SK-N-SH (cell line): ENCODE measurements at regions not wholly inside any gene's neighbourhood (a gene's known extent, or its start where the extent isn't known, plus 50 kb on each side); places are given as distances from the start of the nearest gene placed in this dataset.
A peak's percentile ranks its signal among the peaks of the same experiment; 100 is the strongest.

Experiments
- CTCF ChIA-PET: fragments of 300-600, 350-600 bp; formaldehyde crosslinking; extraction: SDS; loops from one replicate; lab custom pipeline; 2021; lab: Yijun Ruan, JAX
- POLR2A ChIA-PET: fragments of 350-600 bp; sonication (Branson Sonifier 250); formaldehyde crosslinking; extraction: SDS; loops from one replicate; lab custom pipeline; 2020; ENCODE audit warnings: antibody characterized with exemption, inconsistent platforms; lab: Yijun Ruan, JAX
- DNase-seq: peaks from one replicate; pipeline ENCODE4 v3.0.0; 2012
- H2AFZ ChIP-seq: fragments of 200-600 bp; sonication (generic); 2 replicates; pipeline ENCODE4 v1.8.1; 2016; ENCODE audit warnings: antibody characterized with exemption, mild to moderate bottlenecking, low read depth
- H3F3A ChIP-seq: fragments of 200-600 bp; sonication (generic); replicated peaks from 2 replicates; pipeline ENCODE3; 2016; ENCODE audit warnings: antibody characterized with exemption, mild to moderate bottlenecking; ENCODE audit not compliant: insufficient read depth
- H3K27ac ChIP-seq, 2 experiments: fragments of 200-500 bp in 1 of 2; fragments of 200-600 bp in 1 of 2; sonication (Bioruptor generic) in 1 of 2; sonication (generic), shearing (Covaris generic) in 1 of 2; 2 replicates each; pipeline versions ENCODE4 v1.5.1 to v1.6.1; 2014 to 2016; ENCODE audit warnings: low read depth in 2 of 2, inconsistent platforms in 1 of 2, low read length in 1 of 2, mild to moderate bottlenecking in 1 of 2, mixed read lengths in 1 of 2
- H3K27me3 ChIP-seq: fragments of 200-600 bp; sonication (generic), shearing (Covaris generic); 2 replicates; pipeline ENCODE4 v1.6.1; 2016; ENCODE audit warnings: mixed run types; ENCODE audit not compliant: insufficient read depth
- H3K36me3 ChIP-seq, 2 experiments: fragments of 200-500 bp in 1 of 2; fragments of 200-600 bp in 1 of 2; sonication (Bioruptor generic) in 1 of 2; sonication (generic) in 1 of 2; replicated peaks in 1 of 2; 2 replicates each; pipeline versions ENCODE3 to v1.5.1; 2014 to 2016; ENCODE audit warnings: low read length in 1 of 2, mild to moderate bottlenecking in 1 of 2; ENCODE audit not compliant: insufficient read depth in 2 of 2, control insufficient read depth in 1 of 2
- H3K4me1 ChIP-seq, 2 experiments: fragments of 200-500 bp in 1 of 2; fragments of 200-600 bp in 1 of 2; sonication (Bioruptor generic) in 1 of 2; sonication (generic), shearing (Covaris generic) in 1 of 2; 2 replicates each; pipeline versions ENCODE4 v1.5.1 to v1.6.1; 2014 to 2016; ENCODE audit warnings: low read depth in 1 of 2, low read length in 1 of 2, mixed run types in 1 of 2; ENCODE audit not compliant: insufficient read depth in 2 of 2, control insufficient read depth in 1 of 2
- H3K4me2 ChIP-seq: fragments of 200-600 bp; sonication (generic), shearing (Covaris generic); 2 replicates; pipeline ENCODE4 v1.6.1; 2017; ENCODE audit warnings: mixed run types
- H3K4me3 ChIP-seq, 2 experiments: fragments of 200-500 bp in 1 of 2; fragments of 200-600 bp in 1 of 2; sonication (Bioruptor generic) in 1 of 2; sonication (generic), shearing (Covaris generic) in 1 of 2; 2 replicates each; pipeline versions ENCODE4 v1.5.1 to v1.8.1; 2014 to 2016; ENCODE audit warnings: low read depth in 2 of 2, inconsistent platforms in 1 of 2, low read length in 1 of 2, mild to moderate bottlenecking in 1 of 2, mixed read lengths in 1 of 2, moderate library complexity in 1 of 2
- H3K79me2 ChIP-seq: fragments of 200-600 bp; sonication (generic); 2 replicates; pipeline ENCODE4 v1.8.1; 2017; ENCODE audit warnings: mild to moderate bottlenecking; ENCODE audit not compliant: insufficient read depth
- H3K9ac ChIP-seq: fragments of 200-600 bp; sonication (generic); 2 replicates; pipeline ENCODE4 v1.6.1; 2017; ENCODE audit warnings: mixed run types
- H3K9me2 ChIP-seq: fragments of 200-600 bp; sonication (generic); 2 replicates; pipeline ENCODE4 v1.6.1; 2017; ENCODE audit warnings: mixed run types
- H3K9me3 ChIP-seq: fragments of 200-600 bp; sonication (generic); 2 replicates; pipeline ENCODE4 v1.6.1; 2017; ENCODE audit warnings: mixed run types, mild to moderate bottlenecking, moderate library complexity
- H4K20me1 ChIP-seq: fragments of 200-600 bp; sonication (generic); 2 replicates; pipeline ENCODE4 v1.6.1; 2017; ENCODE audit warnings: mild to moderate bottlenecking, mixed run types; ENCODE audit not compliant: insufficient read depth
- CTCF ChIP-seq: fragments of 200-600 bp; sonication (generic); IDR thresholded peaks from 2 replicates; pipeline ENCODE4 v1.6.1; 2017; ENCODE audit warnings: antibody characterized with exemption, mild to moderate bottlenecking, moderate library complexity
- ELF1 ChIP-seq: IDR thresholded peaks from 2 replicates; pipeline ENCODE4 v1.4.0; 2012
- EZH2phosphoT487 ChIP-seq: fragments of 200-600 bp; sonication (generic); IDR thresholded peaks from 2 replicates; pipeline ENCODE4 v1.6.1; 2017; ENCODE audit warnings: low read depth, mixed run types, mild to moderate bottlenecking, antibody characterized with exemption, moderate library complexity, borderline replicate concordance
- FOSL2 ChIP-seq: IDR thresholded peaks from 2 replicates; pipeline ENCODE4 v1.4.0; 2012; ENCODE audit warnings: low read depth, mild to moderate bottlenecking, moderate library complexity, borderline replicate concordance
- FOXJ3 ChIP-seq: sonication (generic); formaldehyde crosslinking; IDR thresholded peaks from 2 replicates; pipeline ENCODE4 v1.5.1; 2020; ENCODE audit warnings: mild to moderate bottlenecking, missing genetic modification reagents
- FOXM1 ChIP-seq: IDR thresholded peaks from 2 replicates; pipeline ENCODE4 v1.4.0; 2012; ENCODE audit warnings: low read depth, mild to moderate bottlenecking
- MAX ChIP-seq: IDR thresholded peaks from 2 replicates; pipeline ENCODE4 v1.4.0; 2012; ENCODE audit warnings: low read depth
- MEF2A ChIP-seq: IDR thresholded peaks from 2 replicates; pipeline ENCODE4 v1.4.0; 2012; ENCODE audit warnings: low read depth, borderline replicate concordance
- MXI1 ChIP-seq: IDR thresholded peaks from 2 replicates; pipeline ENCODE4 v1.6.1; 2012; ENCODE audit warnings: mild to moderate bottlenecking, low read depth, low read length, improper control_type of control experiment
- POLR2AphosphoS5 ChIP-seq: IDR thresholded peaks from 2 replicates; pipeline ENCODE4 v1.6.1; 2012; ENCODE audit warnings: low read depth, low read length
- RCOR1 ChIP-seq: fragments of 150-350 bp; IDR thresholded peaks from 2 replicates; pipeline ENCODE4 v1.6.1; 2017; ENCODE audit warnings: antibody characterized with exemption, low read length
- RFX5 ChIP-seq: IDR thresholded peaks from 2 replicates; pipeline ENCODE4 v1.6.1; 2012; ENCODE audit warnings: mild to moderate bottlenecking, improper control_type of control experiment, low read length
- RXRA ChIP-seq: IDR thresholded peaks from 2 replicates; pipeline ENCODE4 v1.4.0; 2012; ENCODE audit warnings: low read depth, mild to moderate bottlenecking, borderline replicate concordance
- SMC3 ChIP-seq: IDR thresholded peaks from 2 replicates; pipeline ENCODE4 v1.6.1; 2012; ENCODE audit warnings: low read depth, low read length, improper control_type of control experiment
- TAF1 ChIP-seq: IDR thresholded peaks from 2 replicates; pipeline ENCODE4 v1.6.1; 2012; ENCODE audit warnings: low read depth, mild to moderate bottlenecking, low read length, moderate library complexity, borderline replicate concordance
- USF1 ChIP-seq: IDR thresholded peaks from 2 replicates; pipeline ENCODE4 v1.4.0; 2012; ENCODE audit warnings: low read depth, borderline replicate concordance
- YY1 ChIP-seq: IDR thresholded peaks from 2 replicates; pipeline ENCODE4 v1.4.0; 2012; ENCODE audit warnings: low read depth, mild to moderate bottlenecking
- WGBS: methylation state at CpG from one replicate; pipeline ENCODE4 v1.1.6; 2017; ENCODE audit warnings: low lambda C conversion rate; 5-methylcytosine and 5-hydroxymethylcytosine counted together
- TF ChIP-seq, protein P1 (sequence below): IDR thresholded peaks from 2 replicates; pipeline ENCODE4 v1.6.1; 2012; ENCODE audit warnings: mild to moderate bottlenecking, low read depth, low read length, moderate library complexity
- TF ChIP-seq, protein P2 (sequence below): fragments of 150-350 bp; IDR thresholded peaks from 2 replicates; pipeline ENCODE4 v1.6.1; 2017; ENCODE audit warnings: antibody characterized with exemption, low read length, low read depth, borderline replicate concordance

DNA sequence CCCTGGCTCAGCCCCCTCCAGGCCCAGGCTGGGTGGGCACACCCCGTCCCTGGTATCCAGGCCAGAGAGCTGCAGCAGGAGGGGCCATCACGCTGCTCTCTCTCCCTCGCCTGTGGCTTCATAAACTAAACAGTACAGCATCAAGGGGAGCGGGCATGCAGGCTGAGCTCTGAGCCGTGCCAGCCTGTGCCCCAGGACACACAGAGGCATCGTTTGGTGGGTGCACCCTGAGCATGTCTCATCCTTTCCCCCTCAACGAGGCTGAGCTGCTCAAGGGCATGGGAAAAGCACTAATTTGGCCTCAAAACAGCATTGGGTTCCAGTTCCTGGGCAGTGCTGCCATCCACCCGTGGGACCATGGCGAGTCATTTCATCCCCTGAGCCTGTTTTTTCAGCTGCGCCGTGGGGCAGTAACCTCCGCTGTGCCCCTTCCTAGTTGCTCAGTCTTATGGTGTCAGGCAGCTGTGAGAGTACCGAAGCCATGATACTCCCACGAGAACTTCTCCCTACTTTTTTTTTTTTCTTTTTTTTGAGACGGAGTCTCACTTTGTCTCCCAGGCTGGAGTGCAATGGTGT, 79.6 kb downstream of the CPN2 start (continued):
- TF ChIP-seq CTCF: no peak
- TF ChIP-seq FOXM1: no peak
- no peak for TF ChIP-seq USF1
- TF ChIP-seq FOXJ3 (CRISPR knock-in tag): no peak; the same call in none of the 2 replicates
- TF ChIP-seq RCOR1: no peak
- TF ChIP-seq RFX5: peak; percentile 30; the same call in 1 of the 2 replicates
- TF ChIP-seq SMC3: peak; percentile 37; the same call in 1 of the 2 replicates
- TF ChIP-seq MXI1: peak; percentile 74; the same call in 1 of the 2 replicates

GRCh38 chr3:194272221-194272620, 78.9 kb downstream of the CPN2 start:
- Histone ChIP-seq H3F3A (peaks cover 18% of the 10 kb centered on the region), H3K4me3 (no peak overlapping the region), H4K20me1 (no peaks in the 10 kb centered on the region), H3K4me1 (peaks cover 6 to 70% of the 10 kb centered on the region in 2 experiments; a peak in 3 of 4 replicates), H2AFZ (no peak overlapping the region), H3K9ac (no peak overlapping the region), H3K9me2 (no peaks in the 10 kb centered on the region), H3K79me2 (no peaks in the 10 kb centered on the region), H3K9me3 (no peaks in the 10 kb centered on the region), H3K27me3 (no peaks in the 10 kb centered on the region), H3K36me3 (no peaks in the 10 kb centered on the region), H3K4me2 (no peak overlapping the region), H3K27ac (peak overlapping the region; percentile 48 to 98; a peak in 3 of 4 replicates)
- 96% methylated on average over 6 of the region's 11 CpGs for WGBS
- POLR2A ChIA-PET: interaction anchor here (0.6 to 4.5 kb wide), 8 partner anchors 10 to 133 kb away, joined by 3 to 49 read pairs (median 7); no protein-coding TSS in a partner anchor
- DNase-seq: no peak
- CTCF ChIA-PET: interaction anchor here (1.1 to 5.6 kb wide), 9 partner anchors 15 to 134 kb away, joined by 3 to 48 read pairs (median 7); no protein-coding TSS in a partner anchor
- no peak for TF ChIP-seq TAF1
- TF ChIP-seq MAX: no peak
- TF ChIP-seq ELF1: no peak
- TF ChIP-seq EZH2phosphoT487: no peak
- TF ChIP-seq RFX5: no peak
- TF ChIP-seq CTCF: no peak
- no peak for TF ChIP-seq FOSL2
- no peak for TF ChIP-seq RCOR1
- no peak for TF ChIP-seq RXRA
- TF ChIP-seq, protein P1, sequence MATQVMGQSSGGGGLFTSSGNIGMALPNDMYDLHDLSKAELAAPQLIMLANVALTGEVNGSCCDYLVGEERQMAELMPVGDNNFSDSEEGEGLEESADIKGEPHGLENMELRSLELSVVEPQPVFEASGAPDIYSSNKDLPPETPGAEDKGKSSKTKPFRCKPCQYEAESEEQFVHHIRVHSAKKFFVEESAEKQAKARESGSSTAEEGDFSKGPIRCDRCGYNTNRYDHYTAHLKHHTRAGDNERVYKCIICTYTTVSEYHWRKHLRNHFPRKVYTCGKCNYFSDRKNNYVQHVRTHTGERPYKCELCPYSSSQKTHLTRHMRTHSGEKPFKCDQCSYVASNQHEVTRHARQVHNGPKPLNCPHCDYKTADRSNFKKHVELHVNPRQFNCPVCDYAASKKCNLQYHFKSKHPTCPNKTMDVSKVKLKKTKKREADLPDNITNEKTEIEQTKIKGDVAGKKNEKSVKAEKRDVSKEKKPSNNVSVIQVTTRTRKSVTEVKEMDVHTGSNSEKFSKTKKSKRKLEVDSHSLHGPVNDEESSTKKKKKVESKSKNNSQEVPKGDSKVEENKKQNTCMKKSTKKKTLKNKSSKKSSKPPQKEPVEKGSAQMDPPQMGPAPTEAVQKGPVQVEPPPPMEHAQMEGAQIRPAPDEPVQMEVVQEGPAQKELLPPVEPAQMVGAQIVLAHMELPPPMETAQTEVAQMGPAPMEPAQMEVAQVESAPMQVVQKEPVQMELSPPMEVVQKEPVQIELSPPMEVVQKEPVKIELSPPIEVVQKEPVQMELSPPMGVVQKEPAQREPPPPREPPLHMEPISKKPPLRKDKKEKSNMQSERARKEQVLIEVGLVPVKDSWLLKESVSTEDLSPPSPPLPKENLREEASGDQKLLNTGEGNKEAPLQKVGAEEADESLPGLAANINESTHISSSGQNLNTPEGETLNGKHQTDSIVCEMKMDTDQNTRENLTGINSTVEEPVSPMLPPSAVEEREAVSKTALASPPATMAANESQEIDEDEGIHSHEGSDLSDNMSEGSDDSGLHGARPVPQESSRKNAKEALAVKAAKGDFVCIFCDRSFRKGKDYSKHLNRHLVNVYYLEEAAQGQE: no peak
- no peak for TF ChIP-seq YY1
- TF ChIP-seq POLR2AphosphoS5: no peak
- TF ChIP-seq MEF2A: no peak
- TF ChIP-seq, protein P2, sequence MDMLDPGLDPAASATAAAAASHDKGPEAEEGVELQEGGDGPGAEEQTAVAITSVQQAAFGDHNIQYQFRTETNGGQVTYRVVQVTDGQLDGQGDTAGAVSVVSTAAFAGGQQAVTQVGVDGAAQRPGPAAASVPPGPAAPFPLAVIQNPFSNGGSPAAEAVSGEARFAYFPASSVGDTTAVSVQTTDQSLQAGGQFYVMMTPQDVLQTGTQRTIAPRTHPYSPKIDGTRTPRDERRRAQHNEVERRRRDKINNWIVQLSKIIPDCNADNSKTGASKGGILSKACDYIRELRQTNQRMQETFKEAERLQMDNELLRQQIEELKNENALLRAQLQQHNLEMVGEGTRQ: no peak
